Hepatocyte (in vitro differentiated cells): ENCODE measurements at regions not wholly inside any gene's neighbourhood (a gene's known extent, or its start where the extent isn't known, plus 50 kb on each side); places are given as distances from the start of the nearest gene placed in this dataset.

Source experiments
- DNase-seq: peaks from one replicate; pipeline ENCODE4 v3.0.0-alpha.2; 2016; ENCODE audit warnings: low spot score
- H2AFZ ChIP-seq: fragments of 200-600 bp; sonication (generic); 2 replicates; pipeline ENCODE4 v1.6.0; 2016; ENCODE audit warnings: antibody characterized with exemption, mild to moderate bottlenecking
- H3K27ac ChIP-seq: fragments of 200-600 bp; sonication (generic); 2 replicates; pipeline ENCODE4 v1.5.1; 2016; ENCODE audit warnings: mild to moderate bottlenecking
- H3K27me3 ChIP-seq: fragments of 200-600 bp; sonication (generic); 2 replicates; pipeline ENCODE4 v1.6.1; 2016
- H3K36me3 ChIP-seq: fragments of 200-600 bp; sonication (generic); replicated peaks from 2 replicates; pipeline ENCODE4 v1.5.1; 2016; ENCODE audit warnings: low read depth; ENCODE audit not compliant: insufficient read depth
- H3K4me1 ChIP-seq: fragments of 200-600 bp; sonication (generic); 2 replicates; pipeline ENCODE4 v1.5.1; 2016; ENCODE audit warnings: mild to moderate bottlenecking, moderate library complexity; ENCODE audit not compliant: insufficient read depth
- H3K4me2 ChIP-seq: fragments of 200-600 bp; sonication (generic); 2 replicates; pipeline ENCODE4 v1.6.0; 2016
- H3K4me3 ChIP-seq: fragments of 200-600 bp; sonication (generic); 2 replicates; pipeline ENCODE4 v1.5.1; 2016; ENCODE audit warnings: mild to moderate bottlenecking
- H3K79me2 ChIP-seq: fragments of 200-600 bp; sonication (generic); 2 replicates; pipeline ENCODE4 v1.6.0; 2017; ENCODE audit warnings: mild to moderate bottlenecking
- H3K9me2 ChIP-seq: fragments of 200-600 bp; sonication (generic); replicated peaks from 2 replicates; pipeline ENCODE4 v1.6.0; 2017; ENCODE audit warnings: mild to moderate bottlenecking; ENCODE audit not compliant: insufficient read depth
- H3K9me3 ChIP-seq: fragments of 200-600 bp; sonication (generic); 2 replicates; pipeline ENCODE4 v1.5.1; 2016; ENCODE audit warnings: low read depth, mild to moderate bottlenecking
- H4K20me1 ChIP-seq: fragments of 200-600 bp; sonication (generic); 2 replicates; pipeline ENCODE4 v1.6.0; 2016; ENCODE audit warnings: mild to moderate bottlenecking; ENCODE audit not compliant: insufficient read depth, poor library complexity, severe bottlenecking
- EZH2 ChIP-seq: fragments of 200-600 bp; sonication (generic); IDR thresholded peaks from 2 replicates; pipeline ENCODE4 v1.6.1; 2016; ENCODE audit warnings: antibody characterized with exemption, mild to moderate bottlenecking, borderline replicate concordance
- EZH2phosphoT487 ChIP-seq: fragments of 200-600 bp; sonication (generic); IDR thresholded peaks from one replicate; pipeline ENCODE4 v1.6.1; 2018; ENCODE audit warnings: antibody characterized with exemption, mild to moderate bottlenecking, low read depth, moderate library complexity; ENCODE audit not compliant: unreplicated experiment, severe bottlenecking
- WGBS: methylation state at CpG from one replicate; pipeline ENCODE4 v1.1.6; 2016; ENCODE audit warnings: low lambda C conversion rate; ENCODE audit errors: missing lambda C conversion rate; 5-methylcytosine and 5-hydroxymethylcytosine counted together
- TF ChIP-seq, protein P1 (sequence below): fragments of 200-600 bp; sonication (generic); IDR thresholded peaks from 2 replicates; pipeline ENCODE4 v1.5.1; 2016; ENCODE audit warnings: antibody characterized with exemption, mild to moderate bottlenecking; ENCODE audit not compliant: poor library complexity

DNA sequence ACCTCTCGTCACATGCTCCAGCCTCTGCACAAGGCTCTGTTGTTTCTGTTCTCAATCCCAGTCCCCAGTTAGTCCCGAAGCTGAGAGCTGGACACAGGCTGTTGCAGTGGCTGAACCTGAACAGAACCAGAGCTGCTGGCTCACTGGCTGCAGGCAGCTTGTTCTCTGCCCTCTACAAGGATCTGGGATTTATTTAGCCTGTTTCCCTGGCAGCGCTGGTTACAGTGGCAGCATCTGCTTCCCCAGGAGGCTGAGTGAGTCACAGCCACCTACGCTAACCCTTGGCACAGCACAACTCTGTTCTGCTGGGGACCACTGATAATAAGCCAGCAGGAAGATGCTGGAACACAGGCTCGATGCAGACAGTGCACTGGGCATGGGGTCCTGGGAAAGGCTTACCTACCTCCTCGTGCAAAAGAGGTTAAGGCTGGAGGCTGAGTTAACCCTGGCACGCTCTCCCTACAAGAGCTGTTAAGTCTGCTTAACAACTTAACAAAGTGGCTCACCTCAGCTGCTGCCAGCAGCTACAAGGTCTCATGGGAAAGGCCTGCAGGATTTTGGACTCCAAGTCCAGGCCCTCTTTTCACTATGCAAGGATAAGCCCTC is 299.6 kb downstream of the PCNX1 start:
- Histone ChIP-seq H3K9me3 (no peaks in the 10 kb centered on the region), H3K27ac (no peak overlapping the region), H3K4me1 (no peaks in the 10 kb centered on the region), H3K9me2 (no peaks in the 10 kb centered on the region), H3K79me2 (no peaks in the 10 kb centered on the region), H3K4me3 (no peak overlapping the region), H4K20me1 (no peaks in the 10 kb centered on the region), H2AFZ (no peak overlapping the region), H3K36me3 (no peaks in the 10 kb centered on the region), H3K4me2 (no peak overlapping the region), H3K27me3 (no peaks in the 10 kb centered on the region)
- TF ChIP-seq, protein P1, sequence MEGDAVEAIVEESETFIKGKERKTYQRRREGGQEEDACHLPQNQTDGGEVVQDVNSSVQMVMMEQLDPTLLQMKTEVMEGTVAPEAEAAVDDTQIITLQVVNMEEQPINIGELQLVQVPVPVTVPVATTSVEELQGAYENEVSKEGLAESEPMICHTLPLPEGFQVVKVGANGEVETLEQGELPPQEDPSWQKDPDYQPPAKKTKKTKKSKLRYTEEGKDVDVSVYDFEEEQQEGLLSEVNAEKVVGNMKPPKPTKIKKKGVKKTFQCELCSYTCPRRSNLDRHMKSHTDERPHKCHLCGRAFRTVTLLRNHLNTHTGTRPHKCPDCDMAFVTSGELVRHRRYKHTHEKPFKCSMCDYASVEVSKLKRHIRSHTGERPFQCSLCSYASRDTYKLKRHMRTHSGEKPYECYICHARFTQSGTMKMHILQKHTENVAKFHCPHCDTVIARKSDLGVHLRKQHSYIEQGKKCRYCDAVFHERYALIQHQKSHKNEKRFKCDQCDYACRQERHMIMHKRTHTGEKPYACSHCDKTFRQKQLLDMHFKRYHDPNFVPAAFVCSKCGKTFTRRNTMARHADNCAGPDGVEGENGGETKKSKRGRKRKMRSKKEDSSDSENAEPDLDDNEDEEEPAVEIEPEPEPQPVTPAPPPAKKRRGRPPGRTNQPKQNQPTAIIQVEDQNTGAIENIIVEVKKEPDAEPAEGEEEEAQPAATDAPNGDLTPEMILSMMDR = no peak
- TF ChIP-seq EZH2phosphoT487 (no peak), EZH2 (no peak)
- no peak for DNase-seq
- 80% methylated on average over 7 of the region's 7 CpGs for WGBS

DNA sequence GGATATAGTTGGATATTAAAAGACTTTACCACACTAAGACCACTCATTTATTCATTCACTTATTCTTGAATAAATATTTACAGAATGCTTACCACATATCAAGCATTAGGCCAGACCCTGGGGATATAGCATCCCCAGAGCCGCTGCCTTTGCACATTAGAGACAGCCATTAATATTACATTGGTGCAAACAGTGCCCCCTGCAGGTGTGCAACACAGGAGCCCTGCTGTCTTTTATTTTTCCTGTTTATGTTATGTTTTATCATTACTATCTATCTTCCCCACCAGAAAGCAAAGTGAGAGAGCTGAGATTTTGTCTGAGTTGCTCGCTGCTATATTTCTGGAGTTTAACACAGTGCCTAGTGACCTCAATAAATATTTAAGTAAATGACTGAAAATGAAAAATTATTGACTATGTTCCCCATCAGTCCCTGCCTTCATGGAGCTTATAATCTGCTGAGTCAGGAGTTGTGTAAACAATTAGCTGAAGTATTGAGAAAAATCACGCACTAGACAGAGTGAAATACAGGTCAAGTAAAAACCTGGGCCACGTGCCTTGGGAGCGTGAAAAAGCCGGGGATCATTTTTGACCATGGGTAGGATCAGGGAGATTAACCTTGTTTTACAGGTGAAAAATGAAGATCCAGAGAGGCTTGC is 301.6 kb downstream of the PCNX1 start:
- Histone ChIP-seq H3K79me2 (no peaks in the 10 kb centered on the region), H3K9me3 (no peaks in the 10 kb centered on the region), H4K20me1 (no peaks in the 10 kb centered on the region), H3K4me2 (no peak overlapping the region), H3K9me2 (no peaks in the 10 kb centered on the region), H2AFZ (no peak overlapping the region), H3K27me3 (no peaks in the 10 kb centered on the region), H3K4me3 (no peak overlapping the region), H3K36me3 (no peaks in the 10 kb centered on the region), H3K27ac (no peak overlapping the region), H3K4me1 (no peaks in the 10 kb centered on the region)
- 95% methylated on average over 6 of the region's 6 CpGs for WGBS
- TF ChIP-seq EZH2 (no peak), EZH2phosphoT487 (no peak)
- TF ChIP-seq, protein P1 = no peak
- DNase-seq = no peak

DNA sequence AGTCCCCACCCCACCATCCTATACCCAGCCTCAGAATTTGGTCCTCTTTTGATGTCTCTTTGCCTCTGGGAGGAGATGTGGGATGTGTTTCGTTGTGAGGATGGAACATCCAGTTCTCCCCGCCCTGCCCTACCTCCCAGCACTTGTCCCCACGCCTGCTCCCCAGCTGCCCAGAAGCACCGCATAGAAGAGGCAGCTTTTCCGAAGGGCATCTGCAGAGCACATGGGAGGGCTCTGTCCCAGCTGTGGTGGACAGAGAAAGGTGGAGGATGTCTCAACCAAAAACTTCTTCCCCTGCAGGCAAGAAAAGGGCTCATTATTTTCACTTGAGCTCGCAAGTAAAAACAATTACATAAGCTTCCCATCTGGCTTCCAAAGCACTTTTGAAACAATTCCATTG is 302.6 kb downstream of the PCNX1 start:
- DNase-seq = no peak
- TF ChIP-seq EZH2 = no peak
- TF ChIP-seq EZH2phosphoT487 = no peak
- TF ChIP-seq, protein P1 = no peak
- no peaks in the 10 kb centered on the region for H3K9me3 ChIP-seq
- no peaks in the 10 kb centered on the region for H3K79me2 ChIP-seq
- WGBS = 68% methylated on average over 6 of the region's 6 CpGs
- no peaks in the 10 kb centered on the region for H3K36me3 ChIP-seq
- no peak overlapping the region for H2AFZ ChIP-seq
- H3K4me3 ChIP-seq = no peak overlapping the region
- no peaks in the 10 kb centered on the region for H3K27me3 ChIP-seq
- no peak overlapping the region for H3K27ac ChIP-seq
- H3K4me2 ChIP-seq = no peak overlapping the region
- H3K4me1 ChIP-seq = no peaks in the 10 kb centered on the region
- H3K9me2 ChIP-seq = no peaks in the 10 kb centered on the region
- H4K20me1 ChIP-seq = no peaks in the 10 kb centered on the region
